Liver (tissue), 8 donors: ENCODE measurements at regions not wholly inside any gene's neighbourhood (a gene's known extent, or its start where the extent isn't known, plus 50 kb on each side); places are given as distances from the start of the nearest gene placed in this dataset.

Source experiments
- DNase-seq: peaks from one replicate; pipeline ENCODE4 v3.0.0-alpha.2; 2017; ENCODE audit warnings: low spot score
- H3K27ac ChIP-seq, 2 donors: one replicate each; pipeline ENCODE4 v1.7.0; 2013; ENCODE audit warnings: inconsistent platforms in 2 of 2, low read length in 2 of 2, control low read depth in 1 of 2, low read depth in 1 of 2, mild to moderate bottlenecking in 1 of 2
- H3K27me3 ChIP-seq, 4 donors: one replicate each; pipeline versions ENCODE4 v1.6.1 to v1.7.0; 2013; ENCODE audit warnings: low read length in 3 of 4, inconsistent platforms in 1 of 4, mild to moderate bottlenecking in 1 of 4, moderate library complexity in 1 of 4; ENCODE audit not compliant: control insufficient read depth in 4 of 4, insufficient read depth in 4 of 4
- H3K36me3 ChIP-seq, 4 donors: one replicate each; pipeline versions ENCODE4 v1.6.1 to v1.7.0; 2013; ENCODE audit warnings: low read length in 3 of 4, mild to moderate bottlenecking in 3 of 4, low read depth in 1 of 4, moderate library complexity in 1 of 4; ENCODE audit not compliant: control insufficient read depth in 4 of 4, insufficient read depth in 3 of 4
- H3K4me1 ChIP-seq, 4 donors: one replicate each; pipeline versions ENCODE4 v1.6.1 to v1.7.0; 2013; ENCODE audit warnings: low read length in 3 of 4, mild to moderate bottlenecking in 3 of 4, moderate library complexity in 1 of 4; ENCODE audit not compliant: control insufficient read depth in 4 of 4, insufficient read depth in 4 of 4
- H3K4me3 ChIP-seq, 3 donors: one replicate each; pipeline versions ENCODE4 v1.6.1 to v1.7.0; 2013; ENCODE audit warnings: low read length in 3 of 3, control low read depth in 1 of 3, low read depth in 1 of 3, mild to moderate bottlenecking in 1 of 3
- H3K9ac ChIP-seq, 2 donors: one replicate each; pipeline ENCODE4 v1.7.0; 2013; ENCODE audit warnings: low read length in 2 of 2, mild to moderate bottlenecking in 2 of 2, moderate library complexity in 2 of 2, control low read depth in 1 of 2, low read depth in 1 of 2
- H3K9me3 ChIP-seq, 4 donors: one replicate each; pipeline versions ENCODE4 v1.6.1 to v1.7.0; 2013; ENCODE audit warnings: low read length in 3 of 4; ENCODE audit not compliant: control insufficient read depth in 4 of 4
- ATF3 ChIP-seq: IDR thresholded peaks from 2 replicates; pipeline ENCODE4 v1.6.1; 2016; ENCODE audit warnings: antibody characterized with exemption
- CTCF ChIP-seq: fragments of 150-350 bp; IDR thresholded peaks from 2 replicates; pipeline ENCODE4 v1.5.1; 2017; ENCODE audit warnings: improper control_type of control experiment, low read depth, low read length; ENCODE audit not compliant: missing input control
- EGR1 ChIP-seq, 2 donors: IDR thresholded peaks; 2 replicates each; pipeline ENCODE4 v1.6.1; 2016 to 2018; ENCODE audit warnings: antibody characterized with exemption in 2 of 2, low read depth in 2 of 2
- FOXA1 ChIP-seq: IDR thresholded peaks from 2 replicates; pipeline ENCODE4 v1.6.1; 2016; ENCODE audit warnings: antibody characterized with exemption
- FOXA2 ChIP-seq: IDR thresholded peaks from 2 replicates; pipeline ENCODE4 v1.6.1; 2016; ENCODE audit warnings: antibody characterized with exemption
- GABPA ChIP-seq, 2 donors: IDR thresholded peaks in 1 of 2; conservative IDR thresholded peaks in 1 of 2; 2 replicates each; pipeline ENCODE4 v1.6.1; 2016; ENCODE audit warnings: antibody characterized with exemption in 2 of 2, mild to moderate bottlenecking in 1 of 2, moderate library complexity in 1 of 2
- HNF4A ChIP-seq, 2 donors: conservative IDR thresholded peaks; 2 replicates each; pipeline ENCODE4 v1.6.1; 2016; ENCODE audit warnings: antibody characterized with exemption in 2 of 2, mild to moderate bottlenecking in 2 of 2
- HNF4G ChIP-seq: IDR thresholded peaks from 2 replicates; pipeline ENCODE4 v1.6.1; 2016; ENCODE audit warnings: antibody characterized with exemption
- JUND ChIP-seq, 2 donors: IDR thresholded peaks; 2 replicates each; pipeline ENCODE4 v1.6.1; 2016; ENCODE audit warnings: antibody characterized with exemption in 2 of 2
- MAX ChIP-seq: IDR thresholded peaks from 2 replicates; pipeline ENCODE4 v1.6.1; 2016; ENCODE audit warnings: antibody characterized with exemption
- NR2F2 ChIP-seq: IDR thresholded peaks from 2 replicates; pipeline ENCODE4 v1.6.1; 2016; ENCODE audit warnings: antibody characterized with exemption
- RAD21 ChIP-seq, 2 donors: IDR thresholded peaks; 2 replicates each; pipeline ENCODE4 v1.6.1; 2016; ENCODE audit warnings: antibody characterized with exemption in 2 of 2, mild to moderate bottlenecking in 2 of 2
- REST ChIP-seq: IDR thresholded peaks from 2 replicates; pipeline ENCODE4 v1.6.1; 2016; ENCODE audit warnings: antibody characterized with exemption, mild to moderate bottlenecking
- RXRA ChIP-seq, 2 donors: IDR thresholded peaks; 2 replicates each; pipeline ENCODE4 v1.6.1; 2017 to 2018; ENCODE audit warnings: antibody characterized with exemption in 2 of 2, mild to moderate bottlenecking in 1 of 2
- SP1 ChIP-seq: IDR thresholded peaks from 2 replicates; pipeline ENCODE4 v1.6.1; 2018; ENCODE audit warnings: antibody characterized with exemption, mild to moderate bottlenecking
- TAF1 ChIP-seq: conservative IDR thresholded peaks from 2 replicates; pipeline ENCODE4 v1.6.1; 2016; ENCODE audit warnings: antibody characterized with exemption, mild to moderate bottlenecking
- YY1 ChIP-seq: IDR thresholded peaks from 2 replicates; pipeline ENCODE4 v1.6.1; 2016; ENCODE audit warnings: antibody characterized with exemption, mild to moderate bottlenecking
- WGBS: extraction: QIAGEN DNeasy Blood & Tissue Kit; methylation state at CpG from one replicate; pipeline ENCODE4 v1.1.7; 2013; 5-methylcytosine and 5-hydroxymethylcytosine counted together
- donor health status: healthy.
- donor health status: healthy.
- donor health status: healthy.
- donor health status: healthy.
- donor health status: healthy.

GRCh38 chr5:27402828-27403227, 364.4 kb upstream of the CDH9 start:
- Histone ChIP-seq H3K27me3 (no peaks in the 10 kb centered on the region), H3K4me3 (no peak overlapping the region), H3K9ac (no peak overlapping the region), H3K9me3 (peaks cover 0 to 3% (median 0%) of the 10 kb centered on the region in 4 donors), H3K27ac (no peak overlapping the region), H3K4me1 (no peaks in the 10 kb centered on the region), H3K36me3 (no peaks in the 10 kb centered on the region)
- TF ChIP-seq FOXA2, result no peak
- no peak for TF ChIP-seq TAF1
- no peak for DNase-seq
- 69% methylated on average over 3 of the region's 3 CpGs for WGBS

GRCh38 chr5:27396998-27397397, 358.6 kb upstream of the CDH9 start:
- Histone ChIP-seq H3K9me3 (peaks cover 0 to 3% (median 0%) of the 10 kb centered on the region in 4 donors), H3K27me3 (no peaks in the 10 kb centered on the region), H3K4me1 (no peaks in the 10 kb centered on the region), H3K27ac (no peak overlapping the region), H3K36me3 (no peaks in the 10 kb centered on the region), H3K9ac (no peak overlapping the region), H3K4me3 (no peak overlapping the region)
- no peak for DNase-seq
- 81% methylated on average over 9 of the region's 9 CpGs for WGBS
- TF ChIP-seq RAD21 (IDR thresholded peaks at IDR 0.05) (no peak), ATF3 (no peak), GABPA (IDR thresholded peaks at IDR 0.05 in 1 of 2, conservative IDR thresholded peaks at IDR 0.05 in 1 of 2) (no peak), HNF4A (conservative IDR thresholded peaks at IDR 0.05) (no peak), SP1 (no peak), CTCF (no peak), JUND (IDR thresholded peaks at IDR 0.05) (no peak), EGR1 (IDR thresholded peaks at IDR 0.05; ENCODE audit: low read depth in 2 of 2) (no peak), FOXA2 (no peak), YY1 (no peak), MAX (no peak)

- no peak overlapping the region for H3K4me3 ChIP-seq
- WGBS, result 49% methylated on average over 1 of the region's 1 CpG
- H3K27me3 ChIP-seq, result no peaks in the 10 kb centered on the region
- TF ChIP-seq HNF4G, result no peak
- no peak for TF ChIP-seq NR2F2
- no peak for TF ChIP-seq MAX
- TF ChIP-seq REST, result no peak
- no peak for TF ChIP-seq EGR1 (IDR thresholded peaks at IDR 0.05; ENCODE audit: low read depth in 2 of 2)
- no peak for TF ChIP-seq RAD21 (IDR thresholded peaks at IDR 0.05)
- no peak for TF ChIP-seq SP1
- TF ChIP-seq FOXA1, result no peak
- TF ChIP-seq YY1, result no peak
- no peak for TF ChIP-seq GABPA (IDR thresholded peaks at IDR 0.05 in 1 of 2, conservative IDR thresholded peaks at IDR 0.05 in 1 of 2)
- TF ChIP-seq RXRA (IDR thresholded peaks at IDR 0.05), result no peak
- TF ChIP-seq JUND (IDR thresholded peaks at IDR 0.05), result no peak
- TF ChIP-seq ATF3, result no peak
- TF ChIP-seq CTCF, result no peak
- no peak for TF ChIP-seq FOXA2
- no peak overlapping the region for H3K27ac ChIP-seq
- H3K4me1 ChIP-seq, result no peaks in the 10 kb centered on the region
- no peak for DNase-seq
- H3K9ac ChIP-seq, result no peak overlapping the region
- no peaks in the 10 kb centered on the region for H3K36me3 ChIP-seq
- no peaks in the 10 kb centered on the region for H3K9me3 ChIP-seq
These were observed 354.3 kb upstream of the CDH9 start for GRCh38 chr5:27392716-27393115.
